HG02973 (cell line): ENCODE measurements at regions not wholly inside any gene's neighbourhood (a gene's known extent, or its start where the extent isn't known, plus 50 kb on each side); places are given as distances from the start of the nearest gene placed in this dataset.
A peak's percentile ranks its signal among the peaks of the same experiment; 100 is the strongest.

Source experiments
- ATAC-seq: cut with Tn5 transposase; IDR thresholded peaks from one replicate; pipeline ENCODE4 v1.9.1; 2021; ENCODE audit warnings: moderate library complexity; ENCODE audit not compliant: unreplicated experiment

- no peak for ATAC-seq
Observed at GRCh38 chr4:35709080-35709479, 535.2 kb downstream of the ARAP2 start.

GRCh38 chr4:35710343-35710742 lies 534.0 kb downstream of the ARAP2 start:
- no peak for ATAC-seq

GRCh38 chr4:35711127-35711526 lies 533.2 kb downstream of the ARAP2 start:
- ATAC-seq = no peak

GRCh38 chr4:35723973-35724372 lies 520.3 kb downstream of the ARAP2 start:
- no peak for ATAC-seq

- no peak for ATAC-seq
Observed at GRCh38 chr4:35725131-35725530, 519.2 kb downstream of the ARAP2 start.

GRCh38 chr4:35730414-35730813 lies 513.9 kb downstream of the ARAP2 start:
- no peak for ATAC-seq

- peak; percentile 52 for ATAC-seq
Observed at GRCh38 chr4:35734381-35735098, 509.8 kb downstream of the ARAP2 start.

- ATAC-seq = no peak
Observed at GRCh38 chr4:35739308-35739707, 505.0 kb downstream of the ARAP2 start.

GRCh38 chr4:35754047-35754446 lies 490.3 kb downstream of the ARAP2 start:
- no peak for ATAC-seq

- ATAC-seq = no peak
Observed at GRCh38 chr4:35757836-35758235, 486.5 kb downstream of the ARAP2 start.

GRCh38 chr4:35760807-35761206 lies 483.5 kb downstream of the ARAP2 start:
- ATAC-seq = no peak

GRCh38 chr4:35771571-35771970 lies 472.7 kb downstream of the ARAP2 start:
- ATAC-seq = no peak

GRCh38 chr4:35772291-35772690 lies 472.0 kb downstream of the ARAP2 start:
- no peak for ATAC-seq

- no peak for ATAC-seq
Observed at GRCh38 chr4:35789899-35790574, 454.3 kb downstream of the ARAP2 start.

- no peak for ATAC-seq
Observed at GRCh38 chr4:35793045-35793722, 451.1 kb downstream of the ARAP2 start.

- ATAC-seq = no peak
Observed at GRCh38 chr4:35793766-35794165, 450.5 kb downstream of the ARAP2 start.

GRCh38 chr4:35800669-35801068 lies 443.6 kb downstream of the ARAP2 start:
- no peak for ATAC-seq

- no peak for ATAC-seq
Observed at GRCh38 chr4:35802644-35803043, 441.7 kb downstream of the ARAP2 start.

- ATAC-seq = no peak
Observed at GRCh38 chr4:35818520-35818919, 425.8 kb downstream of the ARAP2 start.

- ATAC-seq = no peak
Observed at GRCh38 chr4:35820003-35820402, 424.3 kb downstream of the ARAP2 start.

GRCh38 chr4:35824231-35824630 lies 420.1 kb downstream of the ARAP2 start:
- ATAC-seq = no peak

- no peak for ATAC-seq
Observed at GRCh38 chr4:35835893-35836292, 408.4 kb downstream of the ARAP2 start.
